NCI-H2196 (cell line): ENCODE measurements at regions not wholly inside any gene's neighbourhood (a gene's known extent, or its start where the extent isn't known, plus 50 kb on each side); places are given as distances from the start of the nearest gene placed in this dataset.

Source experiments
- DNase-seq: peaks from one replicate; lab custom pipeline; 2025; ENCODE audit not compliant: unreplicated experiment; lab: John Stamatoyannopoulos, UW

DNA sequence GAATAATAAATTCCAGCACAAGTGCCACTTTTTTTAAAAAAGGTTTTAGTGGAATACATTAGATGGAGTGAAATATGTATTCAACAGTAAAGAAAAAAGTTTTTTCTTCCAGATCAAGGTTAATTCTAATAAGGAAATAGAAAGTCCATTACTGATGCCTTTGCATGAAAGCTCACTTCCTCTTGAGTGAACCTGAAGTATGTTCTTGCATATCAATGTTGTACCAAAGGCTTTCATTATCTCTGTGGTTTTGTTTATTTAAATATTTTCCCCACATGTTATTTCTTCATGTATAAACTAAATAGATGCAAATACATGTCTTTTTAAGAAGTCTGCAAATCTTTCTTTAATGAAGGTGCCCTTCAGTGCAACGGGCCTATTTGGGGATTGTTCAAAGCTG, 307.9 kb downstream of the C4orf33 start:
- no peak for DNase-seq

DNA sequence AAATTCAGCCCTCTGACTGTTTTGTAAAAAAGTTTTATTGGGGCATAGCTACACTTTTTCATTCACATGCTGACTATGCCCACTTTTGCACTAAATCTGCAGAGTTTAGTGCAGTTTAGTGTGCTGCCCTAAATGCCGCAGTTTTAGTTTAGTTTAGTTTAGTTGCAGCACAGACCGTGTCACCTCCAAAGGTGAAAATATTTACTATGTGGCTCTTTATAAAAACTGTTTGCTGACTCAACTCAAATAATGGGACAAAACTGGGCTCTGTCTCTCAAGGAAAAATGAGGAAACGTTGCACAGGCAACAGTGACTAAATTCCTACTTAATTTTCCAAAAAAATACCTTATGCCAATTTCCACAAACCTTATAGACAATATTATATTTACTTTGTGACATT, 314.2 kb downstream of the C4orf33 start:
- no peak for DNase-seq

DNA sequence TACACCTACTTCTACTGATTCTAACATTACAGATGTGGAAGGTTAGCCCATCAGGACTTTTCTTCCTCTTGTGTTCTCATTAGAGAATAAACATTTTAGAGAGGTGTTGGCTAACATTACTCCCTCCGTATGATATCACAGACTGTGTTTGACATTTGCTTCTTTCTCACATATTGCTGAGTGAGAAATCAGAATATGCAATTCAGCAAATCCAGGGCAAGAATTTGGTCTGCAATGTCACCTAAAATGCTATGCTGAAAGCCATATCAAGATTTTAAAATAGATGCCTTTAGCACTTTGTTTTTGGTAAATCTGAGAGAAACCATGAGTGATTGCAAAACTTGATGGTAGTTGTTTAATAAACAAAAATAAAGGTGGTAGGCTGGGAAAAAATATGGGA, 319.1 kb downstream of the C4orf33 start:
- no peak for DNase-seq

DNA sequence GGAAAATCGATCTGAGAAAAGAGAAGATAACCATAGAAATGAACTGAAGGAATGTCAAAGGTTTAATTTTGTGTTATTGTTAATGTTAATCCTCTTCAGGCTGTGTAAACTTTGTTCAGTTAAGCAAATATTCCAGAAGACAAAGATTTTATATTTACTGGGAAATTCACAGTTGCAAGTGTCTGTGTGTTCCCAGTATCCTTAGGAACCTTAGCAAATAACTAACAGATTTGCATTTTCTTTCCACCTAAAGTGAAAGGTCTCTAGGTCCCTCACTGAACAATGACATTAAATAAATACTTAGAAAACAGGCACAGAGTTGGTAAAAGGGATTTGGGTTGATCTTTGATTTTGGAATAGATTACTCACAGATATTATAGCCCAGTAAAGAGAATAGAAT, 324.7 kb downstream of the C4orf33 start:
- no peak for DNase-seq

DNA sequence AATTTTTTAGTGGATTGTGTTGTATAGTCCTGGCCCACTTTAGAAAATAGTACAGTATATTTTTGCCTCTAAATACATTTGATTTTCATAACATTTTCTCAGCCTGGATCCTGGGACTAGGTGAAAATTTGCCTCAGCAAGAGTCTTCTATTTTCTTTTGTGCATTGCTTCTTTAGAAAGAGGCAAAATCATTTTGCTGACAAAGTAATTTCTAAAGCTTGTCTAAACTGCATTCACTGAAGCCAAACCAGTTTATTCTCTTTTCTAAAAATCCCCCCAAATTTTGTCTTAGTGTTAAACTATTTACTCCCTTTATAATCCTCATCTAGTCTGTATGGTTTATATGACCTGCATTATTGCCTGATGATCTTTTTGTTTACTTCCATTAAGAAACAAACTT, 326.3 kb downstream of the C4orf33 start:
- no peak for DNase-seq

DNA sequence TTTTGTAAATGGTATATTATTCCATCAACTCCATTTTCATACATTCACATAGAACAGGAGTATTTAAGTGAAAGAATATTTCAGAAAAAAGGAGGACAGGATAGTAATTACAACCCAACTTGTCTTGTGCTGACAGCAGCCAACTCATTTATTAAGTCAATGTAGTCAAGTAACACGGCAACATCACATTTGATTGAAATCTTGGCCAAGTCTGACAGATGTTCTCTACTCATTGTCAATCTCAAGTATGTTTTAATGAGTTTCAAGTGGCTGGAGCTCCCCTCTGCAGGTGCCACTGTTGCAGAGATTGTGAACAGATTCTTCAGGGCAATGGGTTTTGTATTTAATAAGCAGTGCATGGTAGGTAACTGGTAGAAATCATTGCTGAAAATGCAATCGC, 332.5 kb downstream of the C4orf33 start:
- no peak for DNase-seq

DNA sequence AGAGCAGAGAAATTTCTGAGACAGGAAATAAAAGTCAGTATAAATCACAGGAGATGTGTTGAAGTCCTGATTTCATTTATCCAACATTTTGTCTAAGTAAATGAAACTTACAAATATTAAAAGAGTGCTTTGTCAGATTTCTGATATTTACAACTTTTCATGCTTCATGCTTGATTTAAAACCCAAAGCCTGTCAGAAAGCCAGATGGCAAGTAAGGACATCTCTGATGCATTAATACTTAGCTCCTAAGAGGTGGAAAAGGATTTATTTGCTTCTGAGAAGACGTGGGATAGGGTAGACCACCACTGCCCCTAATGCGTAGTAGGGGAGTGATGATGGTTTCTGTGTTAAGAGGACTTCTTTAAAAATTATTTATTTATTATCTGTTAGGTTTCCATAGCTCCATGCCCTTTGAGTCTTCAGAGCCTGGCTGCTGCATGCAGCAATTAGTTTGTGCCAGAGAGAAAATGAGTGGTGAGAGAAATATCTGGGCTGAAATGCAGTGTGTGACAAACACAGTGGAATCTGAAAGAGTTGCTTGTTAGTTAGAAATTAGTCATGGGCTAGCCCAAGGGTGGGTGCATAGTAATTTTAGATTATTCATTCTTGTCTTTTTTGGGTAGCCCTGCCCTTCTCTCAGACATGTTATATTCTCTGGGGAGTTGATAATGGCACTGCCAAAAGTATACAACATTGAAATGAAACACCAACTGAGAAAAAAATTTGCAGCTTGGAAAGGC, 333.8 kb downstream of the C4orf33 start:
- no peak for DNase-seq

DNA sequence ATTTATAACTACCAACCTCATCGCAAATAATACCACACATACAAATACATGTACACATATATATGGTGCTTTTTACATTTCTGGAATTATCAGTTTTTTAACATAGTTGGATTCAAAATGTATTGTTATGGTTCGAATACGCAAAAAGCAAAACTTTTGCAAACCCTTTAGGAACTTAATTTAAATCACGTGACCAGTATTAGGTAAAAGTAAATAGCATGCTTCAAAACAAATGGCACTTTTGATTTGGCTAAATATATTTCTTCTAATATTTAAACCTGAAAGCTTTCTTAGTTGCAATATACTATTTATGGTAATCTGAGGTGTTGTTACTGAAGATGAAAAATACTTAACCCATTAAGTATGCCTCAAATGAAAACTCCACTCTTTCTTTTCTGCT, 341.4 kb downstream of the C4orf33 start:
- DNase-seq: no peak

DNA sequence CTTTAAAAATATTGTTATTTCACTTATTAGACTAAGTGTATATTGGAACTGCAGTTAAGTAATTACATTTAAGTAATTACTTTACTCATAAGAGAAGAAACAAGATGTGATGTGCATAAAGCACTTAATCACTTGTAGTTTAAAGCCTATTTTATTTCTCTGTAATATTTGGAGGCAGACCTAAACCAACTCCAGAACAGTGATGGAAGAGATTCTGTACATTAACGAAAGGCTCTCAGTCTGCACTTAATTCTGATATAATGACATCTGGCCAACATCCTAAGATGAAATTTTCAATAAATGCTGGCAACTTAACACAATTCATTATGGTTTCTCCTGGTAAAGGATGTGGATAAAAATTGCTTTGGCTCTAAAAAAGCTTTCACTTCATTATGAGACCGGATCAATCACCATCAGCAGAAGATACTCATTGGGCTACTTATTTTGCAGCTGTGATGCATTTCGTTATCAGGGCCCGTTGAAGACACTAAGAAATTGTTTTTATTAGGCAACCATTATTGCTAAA, 342.6 kb downstream of the C4orf33 start:
- no peak for DNase-seq

DNA sequence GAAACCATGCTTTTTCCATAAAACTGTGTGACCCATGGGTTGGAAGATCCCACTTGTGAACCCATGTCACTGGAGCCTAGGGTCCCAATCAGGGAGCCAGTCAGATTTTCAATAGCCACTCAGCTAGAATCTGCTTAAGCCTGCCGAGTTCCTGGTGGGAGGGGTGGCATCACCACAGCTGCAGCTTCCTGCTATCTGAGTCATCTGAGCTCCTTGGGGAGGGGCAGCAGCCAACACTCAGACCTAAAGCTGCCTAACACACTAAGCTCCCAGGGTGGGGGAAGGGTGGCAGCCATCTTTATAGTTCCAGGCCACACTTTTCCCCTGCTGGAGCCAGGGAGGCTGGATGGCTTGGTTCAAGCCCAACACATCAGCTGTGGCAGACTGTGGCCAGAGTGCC, 350.1 kb downstream of the C4orf33 start:
- DNase-seq: no peak

DNA sequence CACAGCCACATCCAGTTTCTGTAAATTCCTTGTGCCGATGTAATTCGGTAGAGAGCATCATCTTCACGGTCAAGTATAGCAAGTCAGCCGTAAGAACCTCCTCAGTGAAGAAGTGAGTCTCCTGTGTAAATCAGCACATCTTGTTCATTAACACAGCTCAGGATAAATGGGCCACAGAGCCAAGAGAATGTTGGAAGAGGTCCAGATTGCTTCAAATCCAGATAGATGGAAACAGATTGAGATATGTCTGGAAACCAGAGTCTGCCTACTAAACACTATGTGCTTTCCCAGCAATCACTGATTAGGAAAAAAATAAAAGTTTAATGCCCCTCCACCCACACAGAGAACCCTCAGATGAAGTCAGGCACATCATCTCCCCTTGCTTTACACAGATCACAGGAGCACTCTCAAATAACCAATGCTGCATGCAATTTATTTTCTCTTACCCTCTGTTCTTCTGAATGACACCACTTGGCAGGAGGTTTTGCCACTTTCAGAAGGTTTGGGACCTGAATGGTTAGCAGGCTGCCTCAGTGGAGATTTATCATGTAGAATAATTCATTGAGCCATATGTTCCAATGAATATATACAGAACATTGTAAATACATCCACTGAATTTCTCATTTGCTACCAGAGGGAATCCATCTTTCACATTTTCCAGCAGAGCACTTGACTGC, 357.7 kb downstream of the C4orf33 start:
- DNase-seq: no peak

DNA sequence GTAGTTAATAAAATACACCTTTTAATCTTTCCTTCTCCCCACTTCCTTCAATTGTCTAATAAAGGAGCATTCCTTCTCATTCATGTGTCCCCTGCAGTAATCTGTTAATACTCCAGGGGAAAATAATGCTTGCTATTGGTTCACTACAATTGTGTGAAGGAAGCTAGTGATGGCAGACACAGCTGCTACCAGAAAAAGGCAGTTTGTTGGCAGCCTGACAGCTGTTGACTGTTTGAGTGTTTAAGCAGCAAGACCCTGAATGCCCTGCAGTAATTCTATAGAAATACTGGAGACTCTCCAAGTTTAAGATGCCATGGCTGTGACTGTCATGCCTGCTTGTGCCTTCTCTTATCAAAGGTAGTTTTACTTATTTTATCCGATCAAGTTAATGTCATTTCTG, 359.5 kb downstream of the C4orf33 start:
- no peak for DNase-seq

DNA sequence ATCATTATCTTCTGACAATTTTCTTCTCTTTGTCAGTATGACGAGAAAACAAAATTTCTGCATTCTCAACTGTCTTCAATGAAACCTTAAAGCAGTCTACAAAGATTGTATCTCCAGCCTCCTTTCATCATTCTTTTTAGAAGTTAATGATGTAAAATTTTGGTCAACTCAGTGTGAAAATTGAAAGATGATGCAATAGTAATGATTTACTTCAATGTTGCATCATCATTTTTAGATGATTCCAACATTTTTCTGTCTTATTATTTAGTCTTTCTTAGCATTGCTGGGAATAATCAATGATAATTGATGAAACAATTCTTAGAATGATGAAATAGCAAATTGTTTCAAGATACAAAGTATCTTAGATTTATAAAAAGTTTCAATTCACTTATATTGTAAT, 372.7 kb downstream of the C4orf33 start:
- no peak for DNase-seq

DNA sequence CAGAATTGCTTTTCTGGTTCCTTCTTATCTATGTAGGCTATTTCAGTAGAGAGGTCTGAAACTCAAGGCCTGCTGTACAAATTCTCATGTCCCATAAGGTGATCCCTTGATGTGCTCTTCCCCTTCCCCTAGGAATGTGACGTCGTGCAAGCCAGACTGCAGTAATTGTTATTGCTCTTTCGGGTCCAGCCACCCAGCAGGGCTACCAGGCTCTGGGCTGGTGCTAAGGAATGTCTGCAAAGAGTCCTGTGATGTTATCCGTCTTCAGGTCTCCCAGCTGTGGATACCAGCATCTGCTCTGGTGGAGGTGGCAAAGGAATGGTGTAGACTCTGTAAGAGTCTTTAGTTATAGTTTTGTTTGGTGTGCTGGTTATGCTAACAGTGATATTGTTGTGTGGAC, 378.7 kb downstream of the C4orf33 start:
- no peak for DNase-seq

DNA sequence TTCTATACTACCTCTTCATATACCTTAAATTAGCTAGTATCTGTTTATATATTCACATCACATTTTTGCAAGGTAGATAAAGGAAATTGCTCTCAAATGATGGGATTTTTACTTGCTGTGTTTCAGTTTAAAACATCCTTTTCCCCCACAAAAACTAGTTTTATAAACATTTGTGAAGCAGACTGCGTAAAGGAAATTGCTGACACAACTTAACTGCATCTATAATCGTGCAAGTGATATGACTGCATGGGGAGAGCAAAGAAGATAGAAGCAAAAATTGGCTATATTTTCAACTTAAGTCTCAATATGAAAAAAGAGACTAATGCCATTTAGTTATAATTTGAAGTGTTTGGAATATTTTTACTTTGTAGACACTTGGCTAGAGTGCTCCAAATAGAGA, 385.2 kb downstream of the C4orf33 start:
- DNase-seq: no peak

DNA sequence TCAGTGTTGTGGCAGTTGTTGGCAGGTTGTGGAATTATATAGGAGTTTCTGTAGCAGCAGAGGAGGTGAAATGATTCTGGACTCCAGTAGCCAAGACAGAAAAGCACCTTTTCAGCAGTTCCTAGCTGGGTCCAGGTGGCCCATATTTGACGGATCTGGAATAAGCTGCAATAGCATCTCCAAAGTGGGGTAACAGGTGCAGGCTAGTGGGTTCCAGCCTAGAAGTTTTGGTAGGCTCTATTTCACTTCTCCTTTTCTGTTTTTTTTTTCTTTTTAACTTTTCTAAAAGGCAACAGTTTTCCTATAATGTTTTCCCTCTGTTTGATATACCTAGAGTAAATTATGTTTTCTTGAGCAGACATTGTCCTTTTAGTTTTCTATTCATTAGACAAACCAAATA, 392.5 kb downstream of the C4orf33 start:
- no peak for DNase-seq

DNA sequence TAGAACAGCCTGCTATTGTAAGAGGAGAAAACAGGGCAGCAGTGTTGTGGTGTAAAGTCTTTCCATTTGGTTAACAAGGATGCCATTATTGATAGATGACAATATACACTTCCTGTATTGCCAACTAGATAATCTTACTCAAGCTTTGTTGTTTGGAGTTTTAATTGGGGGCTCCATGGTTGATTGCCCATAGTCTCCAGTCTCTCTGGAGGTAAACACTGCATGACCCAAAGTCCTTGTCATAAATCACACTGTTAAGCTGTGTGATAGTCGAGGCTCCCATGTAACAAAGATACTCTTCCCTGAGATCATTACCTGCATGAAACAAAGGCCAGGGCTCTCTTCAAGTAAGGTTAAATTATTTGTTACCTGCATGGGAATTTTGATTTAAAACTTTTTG, 394.6 kb downstream of the C4orf33 start:
- no peak for DNase-seq

DNA sequence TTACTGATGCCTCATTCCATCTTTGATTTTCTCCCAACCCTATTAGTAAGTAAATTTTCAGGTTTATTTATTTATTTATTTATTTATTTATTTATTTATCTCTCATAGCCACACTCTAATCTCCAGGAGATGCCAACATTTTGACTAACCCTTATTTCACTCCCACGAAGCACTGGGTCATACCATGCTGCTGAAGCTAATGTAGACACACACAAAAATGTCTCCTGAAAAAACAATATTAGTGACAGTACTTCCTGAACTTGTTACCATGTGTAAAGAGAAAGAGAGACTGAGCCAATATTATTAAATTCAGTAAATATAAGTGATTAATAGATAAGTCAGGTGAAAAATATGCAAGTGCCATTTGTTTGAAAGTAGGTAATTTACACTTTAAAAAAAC, 402.7 kb downstream of the C4orf33 start:
- DNase-seq: no peak

DNA sequence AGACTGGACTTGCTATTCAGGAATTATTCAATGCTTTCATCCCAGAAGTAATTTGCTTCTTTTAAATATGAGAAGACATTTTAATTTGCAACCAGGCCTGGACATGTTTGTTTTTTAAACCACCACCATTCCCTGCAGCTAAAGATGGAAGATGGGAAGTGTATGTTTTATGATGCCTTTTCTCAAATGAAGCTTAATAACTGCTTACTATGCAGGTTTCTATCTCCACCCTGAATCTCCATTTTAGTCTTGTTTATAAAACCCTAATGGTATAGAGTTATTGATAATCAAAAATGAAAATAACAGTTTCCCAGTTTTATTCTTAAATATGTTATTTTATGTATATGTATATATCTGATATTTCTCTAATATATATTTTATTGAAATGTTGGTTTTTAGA, 418.9 kb downstream of the C4orf33 start:
- no peak for DNase-seq

DNA sequence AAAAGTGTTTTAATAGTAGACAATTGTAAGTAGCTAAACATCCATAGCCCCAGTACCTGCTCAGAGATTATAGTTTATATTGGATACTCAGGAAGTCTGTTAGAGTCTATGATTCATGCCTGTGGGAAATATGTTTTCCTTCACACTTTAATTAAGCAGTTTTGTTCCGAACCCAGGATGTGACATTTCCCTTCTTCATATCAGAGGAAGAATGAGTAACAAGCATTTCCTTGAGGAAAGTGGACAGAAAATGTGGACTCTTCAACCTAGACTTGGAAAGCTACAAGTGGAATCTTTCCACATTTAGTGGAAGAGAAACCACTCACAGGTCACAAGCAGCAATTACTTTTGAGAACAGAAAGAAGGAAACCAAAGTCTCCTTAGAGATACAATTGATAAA, 419.4 kb downstream of the C4orf33 start:
- no peak for DNase-seq

DNA sequence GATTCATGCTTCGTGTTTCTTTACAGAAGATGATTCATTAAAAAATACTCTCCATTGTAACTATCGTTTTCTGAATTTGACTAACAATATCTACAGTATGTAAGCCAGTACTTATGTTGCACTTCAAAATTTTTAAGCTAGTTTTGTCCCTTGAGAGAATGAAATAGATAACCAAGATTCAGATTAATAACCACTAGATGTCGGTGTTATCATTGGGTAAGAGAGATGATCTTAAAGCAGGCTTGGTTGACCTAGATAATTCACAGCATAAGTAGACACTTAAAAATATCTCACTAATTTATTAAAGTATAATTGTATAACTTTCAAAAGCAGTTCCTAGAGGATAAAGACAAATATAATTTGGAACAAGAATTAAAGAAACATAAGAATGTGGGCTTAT, 430.9 kb downstream of the C4orf33 start:
- DNase-seq: no peak

DNA sequence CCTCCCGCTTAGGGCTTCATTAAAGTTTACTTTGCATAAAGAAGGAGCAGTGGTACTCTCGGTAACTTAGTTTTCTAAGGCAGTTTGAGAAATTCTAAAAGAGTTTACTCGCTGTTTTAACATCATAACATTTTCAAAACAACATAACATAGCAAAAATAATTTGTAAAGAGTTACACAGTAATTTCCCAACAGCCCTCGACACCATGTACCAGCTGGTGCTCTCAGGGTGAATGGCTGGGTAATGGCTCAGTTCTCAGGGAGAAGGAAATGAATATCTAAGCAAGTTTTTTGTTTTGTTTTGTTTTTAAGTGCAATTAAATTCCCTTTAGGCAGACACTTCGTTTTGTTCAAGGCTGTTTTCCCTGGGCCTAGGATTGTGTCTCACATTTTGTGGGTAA, 435.3 kb downstream of the C4orf33 start:
- DNase-seq: no peak

DNA sequence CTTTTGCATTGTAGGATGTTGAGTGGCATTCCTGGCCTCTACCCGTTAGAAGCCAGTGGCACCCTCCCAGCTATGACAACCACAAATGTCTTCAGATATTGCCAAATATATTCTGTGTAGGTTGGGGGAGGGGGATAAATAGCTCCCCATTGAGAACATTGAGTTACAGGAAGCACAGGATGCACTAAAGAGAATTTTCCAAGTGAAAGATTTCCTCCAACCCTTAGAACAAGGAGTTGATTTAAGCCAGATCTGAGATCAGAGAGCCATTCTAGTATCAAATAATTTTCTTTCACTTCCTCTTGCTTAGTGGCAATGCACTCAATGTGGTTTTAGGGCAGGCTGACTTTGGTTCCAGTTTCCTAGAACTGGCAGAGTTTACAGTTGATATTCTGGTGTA, 436.6 kb downstream of the C4orf33 start:
- no peak for DNase-seq
